GM12891 (cell line): ENCODE measurements at regions not wholly inside any gene's neighbourhood (a gene's known extent, or its start where the extent isn't known, plus 50 kb on each side); places are given as distances from the start of the nearest gene placed in this dataset.

Source experiments
- DNase-seq: peaks from one replicate; pipeline ENCODE4 v3.0.0; 2011; ENCODE audit warnings: low spot score; ENCODE audit not compliant: insufficient read length
- FAIRE-seq: peaks from 2 replicates; lab custom pipeline; 2011; peaks lifted over from hg19 to GRCh38; lab: Jason Lieb, UNC
- PAX5 ChIP-seq: IDR thresholded peaks from 2 replicates; pipeline ENCODE4 v1.6.1; 2011; ENCODE audit warnings: low read length, moderate library complexity, mild to moderate bottlenecking; ENCODE audit not compliant: insufficient read depth, severe bottlenecking
- POLR2A ChIP-seq: IDR thresholded peaks from 2 replicates; pipeline ENCODE4 v1.6.1; 2011; ENCODE audit warnings: low read depth, low read length, control low read depth
- POLR2AphosphoS5 ChIP-seq: IDR thresholded peaks from 2 replicates; pipeline ENCODE4 v1.6.1; 2011; ENCODE audit warnings: low read depth, low read length, control low read depth
- POU2F2 ChIP-seq: IDR thresholded peaks from 2 replicates; pipeline ENCODE4 v1.6.1; 2011; ENCODE audit warnings: low read depth, mild to moderate bottlenecking, control low read depth, low read length, moderate library complexity
- SPI1 ChIP-seq: IDR thresholded peaks from 2 replicates; pipeline ENCODE4 v1.6.1; 2011; ENCODE audit warnings: low read depth, low read length, control low read depth
- TAF1 ChIP-seq: IDR thresholded peaks from 2 replicates; pipeline ENCODE4 v1.6.1; 2011; ENCODE audit warnings: low read depth, low read length, control low read depth

DNA sequence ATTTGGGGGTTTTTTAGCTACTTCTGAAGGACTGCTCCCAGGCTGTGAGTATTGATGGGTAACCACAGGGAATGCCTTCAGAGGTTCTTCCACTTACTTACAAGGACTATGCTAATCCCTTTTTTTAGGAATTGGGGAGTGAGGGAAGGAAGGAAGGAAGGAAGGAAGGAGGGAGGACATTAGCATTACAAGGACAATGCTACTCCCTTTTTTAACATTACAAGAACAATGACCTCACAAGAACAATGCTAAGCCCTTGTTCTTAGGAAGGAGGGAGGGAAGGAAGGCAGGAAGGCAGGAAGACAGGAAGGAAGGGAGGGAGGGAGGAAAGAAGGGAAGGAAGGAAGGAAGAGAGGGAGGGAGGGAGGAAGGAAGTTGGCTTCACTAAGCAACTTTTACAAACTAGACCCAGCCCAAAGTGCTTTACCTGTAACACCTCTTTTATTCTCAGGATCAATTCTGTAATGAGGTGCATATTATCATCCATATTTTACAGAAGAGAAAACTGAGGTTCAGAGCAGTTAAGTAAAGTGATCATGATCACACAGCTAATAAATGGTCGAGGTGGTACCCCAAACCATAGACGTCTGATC lies 446.8 kb upstream of the JARID2 start:
- TF ChIP-seq PAX5 (no peak), SPI1 (no peak), POLR2A (no peak), POU2F2 (no peak), POLR2AphosphoS5 (no peak), TAF1 (no peak)
- DNase-seq = no peak
- no peak for FAIRE-seq

GRCh38 chr6:14799928-14800327 lies 445.9 kb upstream of the JARID2 start:
- DNase-seq (no peak), FAIRE-seq (peak; percentile 63)
- TF ChIP-seq POU2F2 = no peak
- no peak for TF ChIP-seq PAX5
- TF ChIP-seq SPI1 = no peak
- no peak for TF ChIP-seq POLR2A
- TF ChIP-seq TAF1 = no peak
- TF ChIP-seq POLR2AphosphoS5 = no peak

GRCh38 chr6:14802514-14803160 lies 443.2 kb upstream of the JARID2 start:
- FAIRE-seq (no peak), DNase-seq (no peak)
- TF ChIP-seq TAF1 (no peak), PAX5 (no peak), POLR2A (no peak), POU2F2 (no peak), POLR2AphosphoS5 (no peak), SPI1 (no peak)

DNA sequence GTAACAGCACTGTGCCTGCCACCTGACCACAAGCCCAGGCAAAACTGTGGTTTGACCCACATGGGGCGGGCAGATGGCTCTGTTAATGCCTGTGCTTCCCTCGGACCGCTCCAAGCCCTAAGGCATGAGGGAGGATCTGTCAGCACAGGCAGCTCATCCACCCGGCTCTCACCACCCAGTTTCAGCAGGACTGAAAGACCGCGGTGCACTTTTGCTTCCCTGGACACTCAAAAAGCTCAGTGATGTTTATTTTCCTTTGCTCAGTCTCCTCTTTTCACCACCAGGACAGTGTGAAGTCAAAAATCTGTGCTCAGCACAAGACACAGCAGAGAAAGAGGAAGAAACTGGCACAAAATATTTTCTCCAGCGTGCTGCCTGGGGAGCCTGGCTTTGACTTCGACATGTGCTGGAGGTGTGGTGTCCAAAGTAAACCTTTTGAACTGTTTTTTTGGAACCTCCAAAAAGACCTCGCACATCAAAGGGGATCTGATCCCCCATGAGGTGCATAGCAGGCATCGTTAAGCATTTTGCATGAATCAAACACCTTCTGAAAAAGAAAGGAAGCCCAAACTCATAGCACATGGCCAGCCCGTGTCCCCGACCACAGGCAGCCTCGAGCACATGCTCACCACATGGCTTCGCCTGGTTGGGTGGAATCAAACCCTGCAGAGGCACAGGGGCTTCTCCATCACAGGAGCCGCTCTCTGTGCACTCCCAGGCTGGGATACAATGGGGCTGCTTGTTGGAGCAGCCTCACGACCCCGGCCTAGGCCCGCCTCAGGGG lies 441.7 kb upstream of the JARID2 start:
- TF ChIP-seq PAX5 = no peak
- TF ChIP-seq POLR2AphosphoS5 = no peak
- TF ChIP-seq SPI1 = no peak
- no peak for TF ChIP-seq POU2F2
- TF ChIP-seq TAF1 = no peak
- no peak for TF ChIP-seq POLR2A
- no peak for DNase-seq
- no peak for FAIRE-seq

DNA sequence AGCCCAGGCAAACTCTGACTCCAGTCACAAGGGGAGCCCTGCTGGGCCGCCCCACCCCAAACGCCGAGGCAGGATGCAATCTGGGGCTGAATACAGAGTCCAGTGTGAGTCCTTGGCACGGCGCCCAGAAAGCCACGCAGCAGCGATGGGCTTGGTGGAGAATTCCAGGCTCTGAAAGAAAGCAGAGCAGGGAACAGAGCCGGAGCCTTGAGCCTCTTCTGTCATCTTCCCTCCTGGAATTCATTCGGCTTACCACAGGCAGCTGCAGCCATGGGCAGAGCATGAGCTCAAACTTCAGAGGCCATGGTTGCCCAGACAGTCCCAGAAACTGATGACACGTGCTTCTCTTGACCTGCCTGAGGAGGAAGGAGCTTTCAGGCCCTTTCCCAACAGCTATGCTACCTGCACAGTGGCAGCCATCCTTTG lies 441.1 kb upstream of the JARID2 start:
- FAIRE-seq = no peak
- no peak for DNase-seq
- TF ChIP-seq POLR2AphosphoS5 = no peak
- no peak for TF ChIP-seq SPI1
- TF ChIP-seq POU2F2 = no peak
- no peak for TF ChIP-seq POLR2A
- TF ChIP-seq PAX5 = no peak
- no peak for TF ChIP-seq TAF1

- FAIRE-seq = no peak
- no peak for DNase-seq
- TF ChIP-seq PAX5 (no peak), POLR2AphosphoS5 (no peak), POLR2A (no peak), SPI1 (no peak), TAF1 (no peak), POU2F2 (no peak)
These were observed 439.8 kb upstream of the JARID2 start for GRCh38 chr6:14806101-14806500.

DNA sequence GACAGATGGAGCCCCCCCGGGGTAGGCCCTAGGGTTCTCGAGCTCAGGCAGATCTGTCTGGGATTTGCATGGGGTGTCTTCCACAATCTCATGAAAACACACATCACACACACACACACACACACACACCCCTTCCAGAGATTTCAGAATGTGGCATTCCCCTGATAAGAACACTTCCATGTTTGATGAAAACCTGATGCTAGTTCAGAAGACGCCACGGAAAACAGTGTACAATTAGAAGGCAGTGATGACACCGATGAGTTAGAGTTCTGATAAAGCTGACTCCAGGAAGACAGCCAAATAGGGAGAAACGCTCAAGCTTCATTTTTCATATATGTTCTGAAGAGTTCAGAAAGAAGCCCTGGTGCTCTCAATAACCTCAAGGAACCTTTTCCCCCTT lies 438.7 kb upstream of the JARID2 start:
- FAIRE-seq (no peak), DNase-seq (no peak)
- no peak for TF ChIP-seq POLR2AphosphoS5
- no peak for TF ChIP-seq POLR2A
- no peak for TF ChIP-seq PAX5
- TF ChIP-seq POU2F2 = no peak
- TF ChIP-seq SPI1 = no peak

DNA sequence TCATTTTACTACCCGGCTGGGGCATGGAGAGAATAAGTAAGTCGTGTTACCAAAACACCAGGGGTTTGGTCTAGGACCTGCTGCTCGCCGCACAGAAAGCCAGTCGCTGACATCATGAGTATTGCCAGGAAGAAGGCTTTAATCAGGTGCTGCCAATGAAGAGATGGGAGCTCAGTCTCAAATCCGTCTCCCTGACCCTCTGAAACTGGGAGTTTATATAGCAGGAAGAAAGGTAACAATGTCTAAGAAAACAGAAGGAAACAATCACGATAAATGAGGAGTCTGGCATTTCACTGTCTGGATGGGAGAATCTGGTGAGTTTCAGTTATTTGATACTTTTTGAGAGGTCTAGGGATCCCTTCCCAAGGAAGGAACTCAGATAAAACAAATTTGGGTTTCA lies 437.9 kb upstream of the JARID2 start:
- no peak for FAIRE-seq
- TF ChIP-seq TAF1 = no peak
- no peak for TF ChIP-seq PAX5
- TF ChIP-seq POLR2A = no peak
- TF ChIP-seq POU2F2 = no peak
- no peak for TF ChIP-seq POLR2AphosphoS5
- no peak for TF ChIP-seq SPI1
- DNase-seq = no peak

GRCh38 chr6:14810021-14810420 lies 435.8 kb upstream of the JARID2 start:
- no peak for FAIRE-seq
- DNase-seq = no peak
- TF ChIP-seq POLR2AphosphoS5 (no peak), SPI1 (no peak), POLR2A (no peak), PAX5 (no peak), TAF1 (no peak), POU2F2 (no peak)
